ENCODE measurements at regions not wholly inside any gene's neighbourhood (a gene's known extent, or its start where the extent isn't known, plus 50 kb on each side); places are given as distances from the start of the nearest gene placed in this dataset.
"Not testable (repeated sequence)": the region's sequence is repeated elsewhere in the genome, so short reads cannot be mapped to it uniquely, and the experiment has no call there.

DNA sequence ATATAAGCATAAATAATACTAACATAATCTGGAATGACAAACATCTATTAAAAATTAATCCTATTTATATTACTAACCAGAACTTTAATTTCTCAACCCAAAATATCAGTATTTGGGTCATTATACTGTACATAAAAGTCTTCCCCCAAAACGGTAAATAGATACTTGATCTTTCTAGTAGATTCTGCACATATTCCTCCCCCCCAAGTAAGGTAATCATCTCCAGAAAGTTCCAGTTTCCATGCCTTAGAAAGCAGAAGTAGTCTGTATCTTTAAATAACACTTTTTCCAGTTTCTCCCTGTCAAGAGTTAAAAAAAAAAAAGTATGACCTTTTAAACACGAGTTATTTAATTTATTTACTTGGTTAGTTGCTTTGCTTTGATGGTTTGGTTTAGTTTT, 150.7 kb upstream of the MB21D2 start:
- no peaks in the 10 kb centered on the region for H3K4me1 ChIP-seq
- H3K27ac ChIP-seq: no peak overlapping the region
- intact Hi-C loops (cut with DNase I; ENCODE audit: low total_unique reads): no loop called here
- H3K36me3 ChIP-seq: no peaks in the 10 kb centered on the region
- H3K9me3 ChIP-seq: no peaks in the 10 kb centered on the region
- no peak for TF ChIP-seq POLR2A (IDR thresholded peaks at IDR 0.05)
- TF ChIP-seq, protein P1, sequence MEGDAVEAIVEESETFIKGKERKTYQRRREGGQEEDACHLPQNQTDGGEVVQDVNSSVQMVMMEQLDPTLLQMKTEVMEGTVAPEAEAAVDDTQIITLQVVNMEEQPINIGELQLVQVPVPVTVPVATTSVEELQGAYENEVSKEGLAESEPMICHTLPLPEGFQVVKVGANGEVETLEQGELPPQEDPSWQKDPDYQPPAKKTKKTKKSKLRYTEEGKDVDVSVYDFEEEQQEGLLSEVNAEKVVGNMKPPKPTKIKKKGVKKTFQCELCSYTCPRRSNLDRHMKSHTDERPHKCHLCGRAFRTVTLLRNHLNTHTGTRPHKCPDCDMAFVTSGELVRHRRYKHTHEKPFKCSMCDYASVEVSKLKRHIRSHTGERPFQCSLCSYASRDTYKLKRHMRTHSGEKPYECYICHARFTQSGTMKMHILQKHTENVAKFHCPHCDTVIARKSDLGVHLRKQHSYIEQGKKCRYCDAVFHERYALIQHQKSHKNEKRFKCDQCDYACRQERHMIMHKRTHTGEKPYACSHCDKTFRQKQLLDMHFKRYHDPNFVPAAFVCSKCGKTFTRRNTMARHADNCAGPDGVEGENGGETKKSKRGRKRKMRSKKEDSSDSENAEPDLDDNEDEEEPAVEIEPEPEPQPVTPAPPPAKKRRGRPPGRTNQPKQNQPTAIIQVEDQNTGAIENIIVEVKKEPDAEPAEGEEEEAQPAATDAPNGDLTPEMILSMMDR (IDR thresholded peaks at IDR 0.05): no peak
- H3K4me3 ChIP-seq: no peak overlapping the region
- no peaks in the 10 kb centered on the region for H3K27me3 ChIP-seq
- no peak for DNase-seq

DNA sequence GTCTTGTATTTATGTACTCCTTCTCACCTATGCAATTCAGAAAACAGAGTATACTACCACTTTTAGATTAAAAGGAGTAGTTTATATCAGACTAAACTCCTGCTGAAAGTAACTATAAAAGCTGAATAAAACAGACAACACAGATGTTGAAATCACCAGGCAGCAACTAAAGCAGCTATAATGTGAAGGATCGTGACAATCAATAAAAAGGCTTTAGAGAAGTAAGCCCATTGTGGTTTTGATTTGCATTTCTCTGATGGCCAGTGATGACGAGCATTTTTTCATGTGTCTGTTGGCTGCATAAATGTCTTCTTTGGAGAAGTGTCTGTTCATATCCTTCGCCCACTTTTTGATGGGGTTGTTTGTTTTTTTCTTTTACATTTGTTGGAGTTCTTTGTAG, 152.1 kb upstream of the MB21D2 start:
- intact Hi-C loops (cut with DNase I; ENCODE audit: low total_unique reads); H3K4me3 ChIP-seq; H3K27ac ChIP-seq; H3K4me1 ChIP-seq; H3K27me3 ChIP-seq; H3K36me3 ChIP-seq; DNase-seq; H3K9me3 ChIP-seq: not testable (repeated sequence)

DNA sequence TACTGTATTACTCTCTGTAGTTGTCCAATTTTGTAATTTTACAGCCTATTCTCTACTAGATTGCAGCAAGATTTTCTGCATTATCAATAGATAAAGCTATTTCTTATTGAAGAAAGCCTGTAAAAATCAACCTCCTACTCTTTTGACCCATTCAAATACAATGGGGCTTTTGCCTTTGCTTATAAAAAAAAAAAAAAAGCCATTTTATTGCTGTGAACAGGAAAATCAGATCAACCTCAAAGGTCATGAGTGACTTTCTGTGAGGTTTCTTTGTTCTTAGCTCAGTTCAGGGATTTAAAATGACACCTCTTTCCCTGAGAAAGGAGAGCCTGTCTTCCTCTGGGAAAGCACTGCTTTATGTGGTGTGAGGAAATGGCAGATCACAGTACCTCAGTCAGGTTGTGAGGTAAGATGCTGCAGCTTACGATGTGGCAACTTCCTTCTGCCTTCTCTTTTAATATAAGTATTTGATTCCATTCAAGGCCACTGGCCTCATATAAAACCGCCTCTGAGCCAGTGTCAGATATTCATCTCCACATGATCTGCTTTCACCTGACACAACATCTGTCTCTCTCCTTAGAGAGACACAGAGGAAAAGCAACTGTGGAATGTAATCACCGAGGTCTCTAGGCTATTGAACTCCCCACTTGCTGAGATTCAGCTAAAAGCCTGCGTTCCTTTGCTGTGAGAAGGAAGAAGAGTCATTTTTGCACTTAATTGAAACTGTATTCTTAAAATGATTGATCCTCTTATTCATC, 161.5 kb upstream of the MB21D2 start:
- H3K4me3 ChIP-seq: no peak overlapping the region
- H3K4me1 ChIP-seq: no peaks in the 10 kb centered on the region
- H3K9me3 ChIP-seq: no peaks in the 10 kb centered on the region
- H3K36me3 ChIP-seq: no peaks in the 10 kb centered on the region
- intact Hi-C loops (cut with DNase I; ENCODE audit: low total_unique reads): no loop called here
- no peak for DNase-seq
- TF ChIP-seq, protein P1 (IDR thresholded peaks at IDR 0.05): no peak
- no peak overlapping the region for H3K27ac ChIP-seq
- no peaks in the 10 kb centered on the region for H3K27me3 ChIP-seq

DNA sequence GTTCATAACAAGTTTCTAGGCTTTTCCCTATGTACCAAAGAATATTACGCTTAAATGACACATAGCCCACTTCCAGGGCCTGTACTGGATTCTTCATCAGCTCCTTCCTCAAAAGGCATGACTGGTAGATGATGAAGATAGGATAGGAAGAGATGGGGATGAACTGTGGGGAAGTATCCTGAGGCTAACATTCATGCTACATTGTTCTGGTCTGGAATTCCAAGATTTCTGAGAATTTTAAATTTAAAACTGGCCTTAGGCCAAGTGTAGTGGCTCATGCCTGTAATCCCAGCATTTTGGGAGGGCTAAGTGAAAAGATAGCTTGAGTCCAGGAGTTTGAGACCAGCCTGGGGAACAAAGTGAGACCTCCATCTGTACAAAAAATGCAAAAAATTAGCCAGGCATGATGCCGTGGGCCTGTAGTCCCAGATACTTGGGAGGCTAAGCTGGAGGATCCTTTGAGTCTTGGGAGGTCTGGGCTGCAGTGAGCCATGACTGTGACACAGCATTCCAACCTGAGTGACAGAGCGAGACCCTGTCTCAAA, 160.1 kb upstream of the PLAAT1 start:
- DNase-seq: no peak
- Histone ChIP-seq H3K4me3 (no peak overlapping the region), H3K4me1 (no peaks in the 10 kb centered on the region), H3K36me3 (no peaks in the 10 kb centered on the region), H3K27ac (no peak overlapping the region), H3K9me3 (no peaks in the 10 kb centered on the region), H3K27me3 (no peaks in the 10 kb centered on the region)
- TF ChIP-seq, protein P1 (IDR thresholded peaks at IDR 0.05): no peak
- TF ChIP-seq POLR2A (IDR thresholded peaks at IDR 0.05): no peak
- intact Hi-C loops (cut with DNase I; ENCODE audit: low total_unique reads): no loop called here

DNA sequence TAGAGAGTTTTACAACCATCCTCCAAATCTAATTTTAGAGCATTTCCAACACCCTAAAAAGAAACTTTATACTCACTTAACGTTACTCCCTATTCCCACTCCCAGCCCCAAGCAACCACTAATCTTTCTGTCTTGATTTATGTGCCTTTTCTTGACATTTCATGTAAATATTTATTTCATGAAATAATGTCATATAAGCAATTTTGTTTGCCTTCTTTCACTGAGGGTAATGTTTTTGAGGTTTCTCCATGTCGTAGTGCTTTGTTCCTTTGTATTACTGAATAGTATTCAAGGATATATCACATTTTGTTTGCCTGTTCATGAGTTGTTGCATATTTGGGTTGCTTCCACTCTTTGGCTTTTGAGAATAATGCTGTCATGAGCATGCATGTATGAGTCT, 155.4 kb upstream of the PLAAT1 start:
- Histone ChIP-seq H3K4me1 (no peaks in the 10 kb centered on the region), H3K36me3 (no peaks in the 10 kb centered on the region), H3K4me3 (no peak overlapping the region), H3K9me3 (no peaks in the 10 kb centered on the region), H3K27ac (no peak overlapping the region), H3K27me3 (no peaks in the 10 kb centered on the region)
- TF ChIP-seq, protein P1 (IDR thresholded peaks at IDR 0.05): no peak
- TF ChIP-seq POLR2A (IDR thresholded peaks at IDR 0.05): no peak
- no peak for DNase-seq
- intact Hi-C loops (cut with DNase I; ENCODE audit: low total_unique reads): no loop called here

Data from uterus (tissue), 3 donors.